DND-41 (cell line): ENCODE measurements at regions not wholly inside any gene's neighbourhood (a gene's known extent, or its start where the extent isn't known, plus 50 kb on each side); places are given as distances from the start of the nearest gene placed in this dataset.

Source experiments
- EZH2 ChIP-seq: IDR thresholded peaks from 3 replicates; pipeline ENCODE4 v1.6.1; 2012; ENCODE audit warnings: borderline replicate concordance, low read depth, mild to moderate bottlenecking, moderate library complexity, low read length, inconsistent platforms; ENCODE audit not compliant: severe bottlenecking
- TF ChIP-seq, protein P1 (sequence below): IDR thresholded peaks from 2 replicates; pipeline ENCODE4 v1.5.1; 2012; ENCODE audit warnings: borderline replicate concordance, low read length, moderate library complexity, mild to moderate bottlenecking; ENCODE audit not compliant: poor library complexity, severe bottlenecking; ENCODE audit errors: extremely low read depth

DNA sequence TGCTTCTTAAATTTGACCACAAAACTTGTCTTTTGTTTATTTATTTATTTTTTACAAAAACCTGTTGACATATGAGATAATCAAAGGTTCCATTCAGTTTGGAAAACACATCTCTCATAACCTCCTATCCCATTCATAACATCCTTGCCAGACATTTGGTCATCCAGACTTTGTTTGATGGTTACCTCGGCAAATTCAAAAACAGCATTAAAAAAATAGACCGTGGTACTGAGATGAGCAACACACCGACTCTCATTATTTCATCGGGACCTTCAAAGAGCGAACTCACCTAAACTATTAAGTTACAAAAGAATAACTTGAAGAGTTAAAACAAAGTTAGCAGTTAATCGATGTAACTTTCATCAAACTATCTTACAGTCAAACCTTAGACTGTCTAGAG lies 85.8 kb upstream of the RPS6KA3 start:
- TF ChIP-seq, protein P1, sequence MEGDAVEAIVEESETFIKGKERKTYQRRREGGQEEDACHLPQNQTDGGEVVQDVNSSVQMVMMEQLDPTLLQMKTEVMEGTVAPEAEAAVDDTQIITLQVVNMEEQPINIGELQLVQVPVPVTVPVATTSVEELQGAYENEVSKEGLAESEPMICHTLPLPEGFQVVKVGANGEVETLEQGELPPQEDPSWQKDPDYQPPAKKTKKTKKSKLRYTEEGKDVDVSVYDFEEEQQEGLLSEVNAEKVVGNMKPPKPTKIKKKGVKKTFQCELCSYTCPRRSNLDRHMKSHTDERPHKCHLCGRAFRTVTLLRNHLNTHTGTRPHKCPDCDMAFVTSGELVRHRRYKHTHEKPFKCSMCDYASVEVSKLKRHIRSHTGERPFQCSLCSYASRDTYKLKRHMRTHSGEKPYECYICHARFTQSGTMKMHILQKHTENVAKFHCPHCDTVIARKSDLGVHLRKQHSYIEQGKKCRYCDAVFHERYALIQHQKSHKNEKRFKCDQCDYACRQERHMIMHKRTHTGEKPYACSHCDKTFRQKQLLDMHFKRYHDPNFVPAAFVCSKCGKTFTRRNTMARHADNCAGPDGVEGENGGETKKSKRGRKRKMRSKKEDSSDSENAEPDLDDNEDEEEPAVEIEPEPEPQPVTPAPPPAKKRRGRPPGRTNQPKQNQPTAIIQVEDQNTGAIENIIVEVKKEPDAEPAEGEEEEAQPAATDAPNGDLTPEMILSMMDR, result no peak
- TF ChIP-seq EZH2, result no peak
